CD4-positive, CD25-positive, alpha-beta regulatory T cell (primary cell): ENCODE measurements at regions not wholly inside any gene's neighbourhood (a gene's known extent, or its start where the extent isn't known, plus 50 kb on each side); places are given as distances from the start of the nearest gene placed in this dataset.
"Not testable (repeated sequence)": the region's sequence is repeated elsewhere in the genome, so short reads cannot be mapped to it uniquely, and the experiment has no call there.

Experiments
- ATAC-seq, 2 donors: fragments of 150-1000 bp; cut with Tn5 transposase; one replicate each; pipeline ENCODE4 v1.10.0; 2021; ENCODE audit warnings: low read depth in 2 of 2, moderate number of reproducible peaks in 2 of 2, moderate library complexity in 1 of 2
- DNase-seq, 3 donors: peaks; one replicate each; pipeline versions ENCODE4 v3.0.0 to v3.0.0-alpha.2; 2012 to 2022; ENCODE audit warnings: mixed read lengths in 1 of 3
- H3K27ac ChIP-seq: one replicate; pipeline ENCODE4 v1.7.0; 2013; ENCODE audit warnings: mild to moderate bottlenecking, low read length; ENCODE audit not compliant: insufficient read depth, poor library complexity, severe bottlenecking
- H3K27me3 ChIP-seq: one replicate; pipeline ENCODE4 v1.7.0; 2013; ENCODE audit warnings: low read length; ENCODE audit not compliant: control insufficient read depth, insufficient read depth
- H3K36me3 ChIP-seq: one replicate; pipeline ENCODE4 v1.7.0; 2013; ENCODE audit warnings: mild to moderate bottlenecking, low read length, moderate library complexity; ENCODE audit not compliant: control insufficient read depth, insufficient read depth
- H3K4me1 ChIP-seq: 2 replicates; pipeline ENCODE4 v1.7.0; 2013; ENCODE audit warnings: mild to moderate bottlenecking, low read length; ENCODE audit not compliant: insufficient read depth, control insufficient read depth, poor library complexity, severe bottlenecking
- H3K4me3 ChIP-seq: one replicate; pipeline ENCODE4 v1.7.0; 2013; ENCODE audit warnings: low read depth, mild to moderate bottlenecking, low read length, moderate library complexity
- H3K9me3 ChIP-seq, 2 experiments: 1 replicate in 1 of 2; 2 replicates in 1 of 2; pipeline ENCODE4 v1.7.0; 2013; ENCODE audit warnings: low read length in 2 of 2, mild to moderate bottlenecking in 1 of 2, moderate library complexity in 1 of 2; ENCODE audit not compliant: control insufficient read depth in 2 of 2
- H3K27ac Mint-ChIP-seq, 3 donors: one replicate each; pipeline ENCODE4 v1.8.0; 2020 to 2022; ENCODE audit warnings: mild to moderate bottlenecking in 3 of 3, mixed read lengths in 3 of 3, moderate library complexity in 2 of 3
- H3K27me3 Mint-ChIP-seq: one replicate; pipeline ENCODE4 v1.8.0; 2022; ENCODE audit warnings: mild to moderate bottlenecking, mixed read lengths
- H3K36me3 Mint-ChIP-seq: one replicate; pipeline ENCODE4 v1.8.0; 2020; ENCODE audit warnings: mixed read lengths
- H3K4me1 Mint-ChIP-seq, 4 donors: one replicate each; pipeline ENCODE4 v1.8.0; 2020 to 2022; ENCODE audit warnings: mixed read lengths in 4 of 4, mild to moderate bottlenecking in 1 of 4
- H3K4me3 Mint-ChIP-seq, 4 donors: one replicate each; pipeline ENCODE4 v1.8.0; 2020 to 2022; ENCODE audit warnings: mild to moderate bottlenecking in 4 of 4, mixed read lengths in 4 of 4, moderate library complexity in 3 of 4
- H3K9me3 Mint-ChIP-seq, 7 donors: one replicate each; pipeline ENCODE4 v1.8.0; 2020 to 2022; ENCODE audit warnings: mixed read lengths in 7 of 7, mild to moderate bottlenecking in 3 of 7, moderate library complexity in 2 of 7

DNA sequence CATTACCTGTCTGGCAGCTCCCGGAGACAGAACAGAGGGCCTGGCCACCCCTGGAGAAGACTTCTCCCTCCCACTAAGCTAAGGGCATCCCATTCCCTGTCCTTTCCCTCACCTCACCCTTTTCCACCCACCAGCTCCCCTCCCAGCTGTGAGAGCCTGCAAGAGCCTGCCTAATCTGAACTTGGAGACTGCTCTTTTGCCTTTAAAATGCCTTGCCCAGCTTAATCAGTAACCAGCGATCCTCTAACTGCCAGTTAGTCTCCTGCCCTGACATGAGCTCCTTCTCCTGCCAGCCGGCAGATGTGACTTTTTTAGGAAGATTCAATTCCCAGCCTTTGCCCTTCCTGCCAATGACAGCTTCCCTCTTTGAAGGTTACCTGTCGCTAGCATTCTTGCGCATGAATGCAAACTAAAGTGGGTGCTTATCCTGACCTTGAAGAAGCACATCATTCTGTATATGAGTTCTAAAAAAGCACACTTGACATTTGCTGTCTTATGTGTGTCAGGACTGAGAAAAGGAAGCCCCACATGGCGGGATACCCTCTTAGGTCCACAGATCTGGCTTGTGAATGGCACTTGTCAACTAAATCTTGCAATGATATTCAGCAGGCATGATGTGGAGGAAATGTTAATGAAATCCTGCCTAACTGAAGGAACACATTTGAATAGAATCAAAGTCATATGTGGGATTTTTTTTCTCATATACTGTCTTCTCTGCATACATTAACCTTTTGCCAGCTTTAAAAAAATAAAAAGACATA, 411.2 kb upstream of the SLC30A5 start:
- Mint-ChIP-seq H3K4me3 (no peak overlapping the region), H3K36me3 (no peaks in the 10 kb centered on the region), H3K27me3 (peaks cover 32% of the 10 kb centered on the region), H3K4me1 (no peaks in the 10 kb centered on the region), H3K9me3 (peaks cover 0 to 3% (median 0%) of the 10 kb centered on the region in 7 donors), H3K27ac (no peak overlapping the region)
- Histone ChIP-seq H3K9me3 (no peaks in the 10 kb centered on the region), H3K27ac (no peak overlapping the region), H3K4me3 (no peak overlapping the region), H3K36me3 (no peaks in the 10 kb centered on the region), H3K27me3 (peaks cover 4% of the 10 kb centered on the region), H3K4me1 (no peaks in the 10 kb centered on the region)
- ATAC-seq: no peak
- DNase-seq: no peak

DNA sequence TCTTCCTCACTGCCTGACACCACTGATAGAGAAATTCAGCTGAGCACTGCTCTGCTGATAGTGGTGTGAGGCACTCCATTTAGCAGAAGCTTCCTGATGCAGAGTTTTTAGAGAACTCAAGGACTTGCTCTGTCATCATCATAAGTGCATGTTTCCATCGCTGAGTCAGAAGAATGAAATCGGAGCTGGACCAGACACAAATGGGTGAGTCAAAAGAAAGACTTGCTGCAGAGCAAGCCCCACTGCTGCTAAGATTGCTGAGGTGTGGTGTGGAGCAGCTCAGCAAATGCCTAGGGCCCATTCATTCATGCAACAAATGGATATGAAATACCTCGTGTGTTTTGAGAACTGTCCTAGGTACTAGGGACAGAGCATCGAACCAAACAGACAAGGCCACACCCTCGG, 410.2 kb upstream of the SLC30A5 start:
- Histone ChIP-seq H3K4me1 (no peaks in the 10 kb centered on the region), H3K9me3 (no peaks in the 10 kb centered on the region), H3K27ac (no peak overlapping the region), H3K4me3 (no peak overlapping the region), H3K36me3 (no peaks in the 10 kb centered on the region), H3K27me3 (peaks cover 4% of the 10 kb centered on the region)
- H3K36me3 Mint-ChIP-seq: no peaks in the 10 kb centered on the region
- no peak overlapping the region for H3K27ac Mint-ChIP-seq
- DNase-seq (no peak), ATAC-seq (no peak)
- H3K9me3 Mint-ChIP-seq: peaks cover 0 to 3% (median 0%) of the 10 kb centered on the region in 7 donors
- peaks cover 34% of the 10 kb centered on the region for H3K27me3 Mint-ChIP-seq
- no peaks in the 10 kb centered on the region for H3K4me1 Mint-ChIP-seq
- no peak overlapping the region for H3K4me3 Mint-ChIP-seq

DNA sequence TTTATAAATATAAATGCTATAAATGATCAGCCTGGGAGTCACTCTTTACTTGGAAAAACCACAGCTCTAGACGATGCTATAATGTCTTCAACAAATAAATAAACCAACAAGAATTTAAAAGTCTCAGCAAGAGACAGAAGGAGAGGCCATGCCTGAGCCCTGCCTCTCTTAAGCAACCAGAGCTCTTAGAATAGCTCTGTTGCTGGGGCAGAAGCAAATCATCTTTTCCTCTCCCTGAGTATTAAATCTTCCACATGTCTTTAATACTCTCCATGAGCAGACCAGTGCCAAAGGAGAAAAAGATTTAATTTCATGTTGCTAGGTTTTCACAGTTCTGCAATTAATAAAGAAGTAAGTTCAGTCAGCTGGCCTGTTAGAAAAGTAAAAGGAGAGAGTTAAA, 408.0 kb upstream of the SLC30A5 start:
- Mint-ChIP-seq H3K27ac (no peak overlapping the region), H3K36me3 (no peaks in the 10 kb centered on the region), H3K27me3 (peaks cover 25% of the 10 kb centered on the region), H3K4me3 (no peak overlapping the region), H3K4me1 (no peaks in the 10 kb centered on the region), H3K9me3 (peaks cover 0 to 5% (median under 1%) of the 10 kb centered on the region in 7 donors)
- no peak overlapping the region for H3K27ac ChIP-seq
- H3K4me1 ChIP-seq: no peaks in the 10 kb centered on the region
- H3K4me3 ChIP-seq: no peak overlapping the region
- DNase-seq: no peak
- ATAC-seq: no peak
- H3K36me3 ChIP-seq: no peaks in the 10 kb centered on the region
- H3K9me3 ChIP-seq: peaks cover 0 to 1% of the 10 kb centered on the region in 2 experiments
- peaks cover 1% of the 10 kb centered on the region for H3K27me3 ChIP-seq

DNA sequence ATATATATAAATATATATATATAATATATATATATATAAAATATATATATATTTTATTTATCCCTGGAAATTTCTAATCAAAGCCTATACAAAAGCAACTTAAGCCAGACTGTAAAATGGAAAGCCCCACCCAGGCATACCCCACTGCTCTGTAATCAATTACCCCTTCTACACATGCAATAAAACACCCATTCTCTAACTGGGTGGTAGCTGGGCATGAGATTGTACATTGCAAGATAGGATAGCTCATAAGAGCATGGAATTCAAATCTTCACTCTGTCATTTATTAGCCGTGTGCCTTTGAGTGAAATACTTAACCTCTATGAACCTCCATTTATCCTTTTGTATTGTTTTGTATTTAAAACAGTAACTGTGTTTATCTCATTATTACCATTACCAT, 405.3 kb upstream of the SLC30A5 start:
- Mint-ChIP-seq H3K27ac (no peak overlapping the region), H3K4me1 (no peaks in the 10 kb centered on the region), H3K9me3 (peaks cover 0 to 9% (median 4%) of the 10 kb centered on the region in 7 donors), H3K4me3 (no peak overlapping the region), H3K36me3 (no peaks in the 10 kb centered on the region), H3K27me3 (peaks cover 18% of the 10 kb centered on the region)
- no peaks in the 10 kb centered on the region for H3K4me1 ChIP-seq
- no peak for ATAC-seq
- no peak overlapping the region for H3K4me3 ChIP-seq
- no peak overlapping the region for H3K27ac ChIP-seq
- peaks cover 1% of the 10 kb centered on the region for H3K27me3 ChIP-seq
- no peaks in the 10 kb centered on the region for H3K36me3 ChIP-seq
- peaks cover 0 to 3% of the 10 kb centered on the region in 2 experiments for H3K9me3 ChIP-seq
- DNase-seq: no peak

DNA sequence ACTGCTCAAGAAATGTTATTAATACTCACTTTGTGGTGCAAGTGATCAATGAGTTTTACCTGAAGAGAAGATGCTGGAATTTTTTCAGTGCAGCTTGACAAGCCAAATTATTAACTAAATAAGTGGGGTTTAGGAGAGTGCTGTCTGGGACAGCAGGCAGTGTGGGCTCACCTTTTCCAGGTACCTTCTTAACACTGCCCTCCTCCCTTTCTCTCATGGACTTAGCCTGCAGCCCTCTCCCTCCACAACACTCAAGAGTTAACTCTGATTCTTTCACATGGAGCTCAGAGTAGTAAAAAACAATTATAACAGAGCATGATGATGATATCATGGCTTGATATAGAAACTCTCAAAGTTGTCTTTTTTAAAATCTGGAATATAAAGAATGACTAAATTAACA, 404.8 kb upstream of the SLC30A5 start:
- H3K27ac Mint-ChIP-seq: no peak overlapping the region

DNA sequence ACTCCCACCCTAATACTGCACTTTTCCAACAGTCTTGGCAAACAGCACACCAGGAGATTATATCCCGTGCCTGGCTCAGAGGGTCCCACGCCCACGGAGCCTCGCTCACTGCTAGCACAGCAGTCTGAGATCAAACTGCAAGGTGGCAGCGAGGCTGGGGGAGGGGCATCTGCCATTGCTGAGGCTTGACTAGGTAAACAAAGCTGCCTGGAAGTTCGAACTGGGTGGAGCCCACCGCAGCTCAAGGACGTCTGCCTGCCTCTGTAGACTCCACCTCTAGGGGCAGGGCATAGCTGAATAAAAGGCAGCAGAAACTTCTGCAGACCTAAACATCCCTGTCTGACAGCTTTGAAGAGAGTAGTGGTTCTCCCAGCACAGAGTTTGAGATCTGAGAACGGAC, 401.9 kb upstream of the SLC30A5 start:
- H3K27me3 Mint-ChIP-seq: peaks cover 12% of the 10 kb centered on the region
- H3K27me3 ChIP-seq, H3K4me3 ChIP-seq, H3K9me3 Mint-ChIP-seq, H3K9me3 ChIP-seq, H3K36me3 Mint-ChIP-seq, DNase-seq, H3K27ac ChIP-seq, H3K27ac Mint-ChIP-seq, H3K4me3 Mint-ChIP-seq, H3K4me1 Mint-ChIP-seq, H3K36me3 ChIP-seq, ATAC-seq, H3K4me1 ChIP-seq: not testable (repeated sequence)

More for the DNA sequence above, 404.8 kb upstream of the SLC30A5 start:
- Mint-ChIP-seq H3K9me3 (peaks cover 0 to 9% (median 3%) of the 10 kb centered on the region in 7 donors), H3K4me3 (no peak overlapping the region), H3K4me1 (no peaks in the 10 kb centered on the region), H3K27me3 (peaks cover 18% of the 10 kb centered on the region), H3K36me3 (no peaks in the 10 kb centered on the region)
- H3K4me1 ChIP-seq: no peaks in the 10 kb centered on the region
- peaks cover 0 to 3% of the 10 kb centered on the region in 2 experiments for H3K9me3 ChIP-seq
- H3K27ac ChIP-seq: no peak overlapping the region
- no peaks in the 10 kb centered on the region for H3K36me3 ChIP-seq
- peaks cover 1% of the 10 kb centered on the region for H3K27me3 ChIP-seq
- H3K4me3 ChIP-seq: no peak overlapping the region
- DNase-seq (no peak), ATAC-seq (no peak)

DNA sequence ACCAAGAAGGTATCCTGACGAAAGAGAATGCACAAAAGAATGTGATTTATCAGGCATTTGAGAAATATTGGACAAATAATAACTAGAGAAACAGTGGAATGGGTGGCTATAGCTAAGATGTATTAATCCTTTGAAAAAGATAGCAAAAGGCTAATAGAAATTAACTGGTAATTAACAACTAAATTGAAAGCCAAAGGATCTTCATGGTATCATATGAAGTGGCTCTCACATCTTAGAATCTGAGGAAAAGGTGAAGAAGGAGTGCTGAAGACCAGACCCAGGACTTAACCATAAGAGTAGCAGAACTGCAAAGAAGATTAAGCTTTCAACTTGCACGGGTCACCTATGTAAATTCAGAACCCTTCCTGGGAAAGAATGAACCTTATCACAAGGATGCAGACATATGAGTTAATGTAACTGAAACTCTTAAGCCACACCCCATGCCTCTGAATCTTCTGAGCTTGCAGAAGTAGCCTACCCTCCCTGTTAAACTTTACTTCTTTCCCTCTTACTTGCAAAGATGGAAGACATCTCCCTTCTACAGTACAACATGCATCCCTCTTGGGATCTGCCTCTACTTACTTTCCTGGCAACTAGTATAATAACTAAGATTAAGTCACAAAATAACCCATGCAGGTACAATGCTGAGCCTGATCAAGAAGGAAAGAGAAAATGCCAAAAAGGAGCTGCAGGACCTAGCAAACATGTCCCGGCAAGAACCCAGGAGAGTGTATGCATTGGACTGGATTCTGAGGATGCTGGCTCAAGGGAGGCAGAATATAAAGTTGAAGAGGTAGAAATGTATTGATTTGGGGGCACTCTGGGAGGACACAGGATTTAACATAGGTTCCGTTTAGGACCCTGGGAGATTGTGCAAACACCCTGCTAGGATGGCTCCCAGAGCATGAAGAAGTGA, 395.5 kb upstream of the SLC30A5 start:
- peaks cover 0 to 6% (median 2%) of the 10 kb centered on the region in 7 donors for H3K9me3 Mint-ChIP-seq
- Histone ChIP-seq H3K27ac (no peak overlapping the region), H3K27me3 (no peaks in the 10 kb centered on the region), H3K4me3 (no peak overlapping the region), H3K9me3 (no peaks in the 10 kb centered on the region), H3K36me3 (no peaks in the 10 kb centered on the region), H3K4me1 (no peaks in the 10 kb centered on the region)
- no peak overlapping the region for H3K4me3 Mint-ChIP-seq
- ATAC-seq (no peak), DNase-seq (no peak)
- no peaks in the 10 kb centered on the region for H3K27me3 Mint-ChIP-seq
- H3K27ac Mint-ChIP-seq: no peak overlapping the region
- H3K4me1 Mint-ChIP-seq: no peaks in the 10 kb centered on the region
- H3K36me3 Mint-ChIP-seq: no peaks in the 10 kb centered on the region
